SK-N-SH (cell line): ENCODE measurements at regions not wholly inside any gene's neighbourhood (a gene's known extent, or its start where the extent isn't known, plus 50 kb on each side); places are given as distances from the start of the nearest gene placed in this dataset.

Experiments
- CTCF ChIA-PET: fragments of 300-600, 350-600 bp; formaldehyde crosslinking; extraction: SDS; loops from one replicate; lab custom pipeline; 2021; lab: Yijun Ruan, JAX
- POLR2A ChIA-PET: fragments of 350-600 bp; sonication (Branson Sonifier 250); formaldehyde crosslinking; extraction: SDS; loops from one replicate; lab custom pipeline; 2020; ENCODE audit warnings: antibody characterized with exemption, inconsistent platforms; lab: Yijun Ruan, JAX
- DNase-seq: peaks from one replicate; pipeline ENCODE4 v3.0.0; 2012
- H2AFZ ChIP-seq: fragments of 200-600 bp; sonication (generic); 2 replicates; pipeline ENCODE4 v1.8.1; 2016; ENCODE audit warnings: antibody characterized with exemption, mild to moderate bottlenecking, low read depth
- H3F3A ChIP-seq: fragments of 200-600 bp; sonication (generic); replicated peaks from 2 replicates; pipeline ENCODE3; 2016; ENCODE audit warnings: antibody characterized with exemption, mild to moderate bottlenecking; ENCODE audit not compliant: insufficient read depth
- H3K27ac ChIP-seq, 2 experiments: fragments of 200-500 bp in 1 of 2; fragments of 200-600 bp in 1 of 2; sonication (Bioruptor generic) in 1 of 2; sonication (generic), shearing (Covaris generic) in 1 of 2; 2 replicates each; pipeline versions ENCODE4 v1.5.1 to v1.6.1; 2014 to 2016; ENCODE audit warnings: low read depth in 2 of 2, inconsistent platforms in 1 of 2, low read length in 1 of 2, mild to moderate bottlenecking in 1 of 2, mixed read lengths in 1 of 2
- H3K27me3 ChIP-seq: fragments of 200-600 bp; sonication (generic), shearing (Covaris generic); 2 replicates; pipeline ENCODE4 v1.6.1; 2016; ENCODE audit warnings: mixed run types; ENCODE audit not compliant: insufficient read depth
- H3K36me3 ChIP-seq, 2 experiments: fragments of 200-500 bp in 1 of 2; fragments of 200-600 bp in 1 of 2; sonication (Bioruptor generic) in 1 of 2; sonication (generic) in 1 of 2; replicated peaks in 1 of 2; 2 replicates each; pipeline versions ENCODE3 to v1.5.1; 2014 to 2016; ENCODE audit warnings: low read length in 1 of 2, mild to moderate bottlenecking in 1 of 2; ENCODE audit not compliant: insufficient read depth in 2 of 2, control insufficient read depth in 1 of 2
- H3K4me1 ChIP-seq, 2 experiments: fragments of 200-500 bp in 1 of 2; fragments of 200-600 bp in 1 of 2; sonication (Bioruptor generic) in 1 of 2; sonication (generic), shearing (Covaris generic) in 1 of 2; 2 replicates each; pipeline versions ENCODE4 v1.5.1 to v1.6.1; 2014 to 2016; ENCODE audit warnings: low read depth in 1 of 2, low read length in 1 of 2, mixed run types in 1 of 2; ENCODE audit not compliant: insufficient read depth in 2 of 2, control insufficient read depth in 1 of 2
- H3K4me2 ChIP-seq: fragments of 200-600 bp; sonication (generic), shearing (Covaris generic); 2 replicates; pipeline ENCODE4 v1.6.1; 2017; ENCODE audit warnings: mixed run types
- H3K4me3 ChIP-seq, 2 experiments: fragments of 200-500 bp in 1 of 2; fragments of 200-600 bp in 1 of 2; sonication (Bioruptor generic) in 1 of 2; sonication (generic), shearing (Covaris generic) in 1 of 2; 2 replicates each; pipeline versions ENCODE4 v1.5.1 to v1.8.1; 2014 to 2016; ENCODE audit warnings: low read depth in 2 of 2, inconsistent platforms in 1 of 2, low read length in 1 of 2, mild to moderate bottlenecking in 1 of 2, mixed read lengths in 1 of 2, moderate library complexity in 1 of 2
- H3K79me2 ChIP-seq: fragments of 200-600 bp; sonication (generic); 2 replicates; pipeline ENCODE4 v1.8.1; 2017; ENCODE audit warnings: mild to moderate bottlenecking; ENCODE audit not compliant: insufficient read depth
- H3K9ac ChIP-seq: fragments of 200-600 bp; sonication (generic); 2 replicates; pipeline ENCODE4 v1.6.1; 2017; ENCODE audit warnings: mixed run types
- H3K9me2 ChIP-seq: fragments of 200-600 bp; sonication (generic); 2 replicates; pipeline ENCODE4 v1.6.1; 2017; ENCODE audit warnings: mixed run types
- H3K9me3 ChIP-seq: fragments of 200-600 bp; sonication (generic); 2 replicates; pipeline ENCODE4 v1.6.1; 2017; ENCODE audit warnings: mixed run types, mild to moderate bottlenecking, moderate library complexity
- H4K20me1 ChIP-seq: fragments of 200-600 bp; sonication (generic); 2 replicates; pipeline ENCODE4 v1.6.1; 2017; ENCODE audit warnings: mild to moderate bottlenecking, mixed run types; ENCODE audit not compliant: insufficient read depth
- CHD2 ChIP-seq: fragments of 150-350 bp; IDR thresholded peaks from 2 replicates; pipeline ENCODE4 v1.6.1; 2018; ENCODE audit warnings: low read length; ENCODE audit not compliant: partially characterized antibody
- ELF1 ChIP-seq: IDR thresholded peaks from 2 replicates; pipeline ENCODE4 v1.4.0; 2012
- EP300 ChIP-seq, 2 experiments: IDR thresholded peaks; 2 replicates each; pipeline versions ENCODE4 v1.4.0 to v1.6.1; 2012; ENCODE audit warnings: borderline replicate concordance in 1 of 2, low read depth in 1 of 2, low read length in 1 of 2
- FOXJ3 ChIP-seq: sonication (generic); formaldehyde crosslinking; IDR thresholded peaks from 2 replicates; pipeline ENCODE4 v1.5.1; 2020; ENCODE audit warnings: mild to moderate bottlenecking, missing genetic modification reagents
- GATA2 ChIP-seq: sonication (generic); formaldehyde crosslinking; IDR thresholded peaks from 2 replicates; pipeline ENCODE4 v1.5.0; 2020; ENCODE audit warnings: mild to moderate bottlenecking, missing genetic modification reagents
- JUND ChIP-seq: IDR thresholded peaks from 2 replicates; pipeline ENCODE4 v1.4.0; 2012
- MEF2A ChIP-seq: IDR thresholded peaks from 2 replicates; pipeline ENCODE4 v1.4.0; 2012; ENCODE audit warnings: low read depth, borderline replicate concordance
- MXI1 ChIP-seq: IDR thresholded peaks from 2 replicates; pipeline ENCODE4 v1.6.1; 2012; ENCODE audit warnings: mild to moderate bottlenecking, low read depth, low read length, improper control_type of control experiment
- NRF1 ChIP-seq: IDR thresholded peaks from 2 replicates; pipeline ENCODE4 v1.6.1; 2012; ENCODE audit warnings: low read depth, mild to moderate bottlenecking, low read length
- RAD21 ChIP-seq: IDR thresholded peaks from 2 replicates; pipeline ENCODE4 v1.6.1; 2012; ENCODE audit warnings: mild to moderate bottlenecking, low read length
- RCOR1 ChIP-seq: fragments of 150-350 bp; IDR thresholded peaks from 2 replicates; pipeline ENCODE4 v1.6.1; 2017; ENCODE audit warnings: antibody characterized with exemption, low read length
- SMC3 ChIP-seq: IDR thresholded peaks from 2 replicates; pipeline ENCODE4 v1.6.1; 2012; ENCODE audit warnings: low read depth, low read length, improper control_type of control experiment
- TAF1 ChIP-seq: IDR thresholded peaks from 2 replicates; pipeline ENCODE4 v1.6.1; 2012; ENCODE audit warnings: low read depth, mild to moderate bottlenecking, low read length, moderate library complexity, borderline replicate concordance
- TEAD4 ChIP-seq: IDR thresholded peaks from 2 replicates; pipeline ENCODE4 v1.4.0; 2012; ENCODE audit warnings: mild to moderate bottlenecking, borderline replicate concordance; ENCODE audit not compliant: insufficient read depth
- USF2 ChIP-seq: fragments of 150-350 bp; IDR thresholded peaks from 2 replicates; pipeline ENCODE4 v1.6.1; 2017; ENCODE audit warnings: antibody characterized with exemption, low read length, low read depth, borderline replicate concordance
- ZBTB33 ChIP-seq: IDR thresholded peaks from 2 replicates; pipeline ENCODE4 v1.4.0; 2012; ENCODE audit warnings: low read depth, borderline replicate concordance
- WGBS: methylation state at CpG from one replicate; pipeline ENCODE4 v1.1.6; 2017; ENCODE audit warnings: low lambda C conversion rate; 5-methylcytosine and 5-hydroxymethylcytosine counted together

GRCh38 chr16:75948886-75949285 lies 222.6 kb upstream of the CPHXL start:
- no peaks in the 10 kb centered on the region for H3K79me2 ChIP-seq
- H3K9me2 ChIP-seq: no peaks in the 10 kb centered on the region
- H3K9ac ChIP-seq: no peak overlapping the region
- H3K27me3 ChIP-seq: no peaks in the 10 kb centered on the region
- TF ChIP-seq CHD2: no peak
- no peak for TF ChIP-seq JUND
- no peak for TF ChIP-seq RAD21
- TF ChIP-seq RCOR1: no peak
- no peak for TF ChIP-seq USF2
- no peak for TF ChIP-seq NRF1
- no peak for TF ChIP-seq MXI1
- no peak for TF ChIP-seq ELF1
- H2AFZ ChIP-seq: no peak overlapping the region
- no peaks in the 10 kb centered on the region; a peak in 1 of 4 replicates for H3K4me1 ChIP-seq
- H3K4me3 ChIP-seq: no peak overlapping the region
- H3K36me3 ChIP-seq: no peaks in the 10 kb centered on the region
- POLR2A ChIA-PET: no interaction called here
- no peaks in the 10 kb centered on the region for H3F3A ChIP-seq
- H4K20me1 ChIP-seq: no peaks in the 10 kb centered on the region
- 51% methylated on average over 3 of the region's 3 CpGs for WGBS
- CTCF ChIA-PET: interaction anchor here (0.7 kb wide), 1 partner anchor 51 kb away, joined by 3 read pairs; no protein-coding TSS in a partner anchor
- DNase-seq: no peak
- no peaks in the 10 kb centered on the region for H3K9me3 ChIP-seq
- H3K4me2 ChIP-seq: no peak overlapping the region
- H3K27ac ChIP-seq: no peak overlapping the region

GRCh38 chr16:75952124-75952523 lies 225.8 kb upstream of the CPHXL start:
- no peak overlapping the region for H3K9ac ChIP-seq
- no peak overlapping the region for H3K4me3 ChIP-seq
- POLR2A ChIA-PET: no interaction called here
- CTCF ChIA-PET: interaction anchor here (0.8 kb wide), 1 partner anchor 9 kb away, joined by 3 read pairs; no protein-coding TSS in a partner anchor
- H3K79me2 ChIP-seq: no peaks in the 10 kb centered on the region
- H3K9me3 ChIP-seq: no peaks in the 10 kb centered on the region
- H3K4me2 ChIP-seq: no peak overlapping the region
- H3K36me3 ChIP-seq: no peaks in the 10 kb centered on the region
- TF ChIP-seq FOXJ3 (CRISPR knock-in tag) (no peak), TAF1 (no peak), EP300 (IDR thresholded peaks at IDR 0.05; ENCODE audit: borderline replicate concordance in 1 of 2, low read depth in 1 of 2, low read length in 1 of 2) (no peak), TEAD4 (no peak), ELF1 (no peak), MEF2A (no peak), ZBTB33 (no peak), GATA2 (CRISPR knock-in tag) (no peak), JUND (no peak), SMC3 (no peak)
- 18% methylated on average over 2 of the region's 2 CpGs for WGBS
- no peak for DNase-seq
- H4K20me1 ChIP-seq: no peaks in the 10 kb centered on the region
- H3F3A ChIP-seq: no peaks in the 10 kb centered on the region
- no peak overlapping the region for H2AFZ ChIP-seq
- H3K9me2 ChIP-seq: no peaks in the 10 kb centered on the region
- no peak overlapping the region for H3K27ac ChIP-seq
- H3K4me1 ChIP-seq: no peaks in the 10 kb centered on the region
- no peaks in the 10 kb centered on the region for H3K27me3 ChIP-seq
